ENCODE measurements at regions not wholly inside any gene's neighbourhood (a gene's known extent, or its start where the extent isn't known, plus 50 kb on each side); places are given as distances from the start of the nearest gene placed in this dataset.

DNA sequence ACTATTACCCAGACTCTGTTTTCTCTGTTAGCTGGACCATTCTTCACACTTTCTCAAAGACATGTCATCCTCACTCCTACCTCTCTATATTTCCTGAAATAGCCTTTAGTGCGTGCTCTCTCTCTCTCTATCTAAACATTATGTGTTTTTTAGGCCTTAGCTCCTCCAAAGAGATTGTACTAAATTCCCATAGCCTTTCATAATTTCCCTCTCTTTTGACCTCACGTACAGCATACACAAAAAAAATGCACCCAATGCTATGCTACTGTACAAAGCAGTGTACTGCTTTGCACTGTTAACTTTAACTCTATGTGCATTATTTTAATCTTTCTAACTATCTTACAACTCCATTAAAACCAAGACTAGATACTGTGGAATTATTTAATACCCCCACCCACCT, 288.4 kb downstream of the DAD1 start:
- 51% methylated on average over 2 of the region's 2 CpGs for WGBS, 2 donors
- H3K4me3 ChIP-seq: no peak overlapping the region
- peaks cover 0 to 55% (median 19%) of the 10 kb centered on the region in 7 donors for H3K27me3 ChIP-seq
- no peaks in the 10 kb centered on the region for H3K4me1 ChIP-seq
- DNase-seq (no peak), ATAC-seq (no peak)
- no peaks in the 10 kb centered on the region for H3K36me3 ChIP-seq
- no peak overlapping the region for H3K27ac ChIP-seq
- intact Hi-C loops (cut with DNase I): no loop called here
- no peaks in the 10 kb centered on the region for H3K9me3 ChIP-seq
- TF ChIP-seq, protein P1, sequence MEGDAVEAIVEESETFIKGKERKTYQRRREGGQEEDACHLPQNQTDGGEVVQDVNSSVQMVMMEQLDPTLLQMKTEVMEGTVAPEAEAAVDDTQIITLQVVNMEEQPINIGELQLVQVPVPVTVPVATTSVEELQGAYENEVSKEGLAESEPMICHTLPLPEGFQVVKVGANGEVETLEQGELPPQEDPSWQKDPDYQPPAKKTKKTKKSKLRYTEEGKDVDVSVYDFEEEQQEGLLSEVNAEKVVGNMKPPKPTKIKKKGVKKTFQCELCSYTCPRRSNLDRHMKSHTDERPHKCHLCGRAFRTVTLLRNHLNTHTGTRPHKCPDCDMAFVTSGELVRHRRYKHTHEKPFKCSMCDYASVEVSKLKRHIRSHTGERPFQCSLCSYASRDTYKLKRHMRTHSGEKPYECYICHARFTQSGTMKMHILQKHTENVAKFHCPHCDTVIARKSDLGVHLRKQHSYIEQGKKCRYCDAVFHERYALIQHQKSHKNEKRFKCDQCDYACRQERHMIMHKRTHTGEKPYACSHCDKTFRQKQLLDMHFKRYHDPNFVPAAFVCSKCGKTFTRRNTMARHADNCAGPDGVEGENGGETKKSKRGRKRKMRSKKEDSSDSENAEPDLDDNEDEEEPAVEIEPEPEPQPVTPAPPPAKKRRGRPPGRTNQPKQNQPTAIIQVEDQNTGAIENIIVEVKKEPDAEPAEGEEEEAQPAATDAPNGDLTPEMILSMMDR (IDR thresholded peaks at IDR 0.05): no peak

DNA sequence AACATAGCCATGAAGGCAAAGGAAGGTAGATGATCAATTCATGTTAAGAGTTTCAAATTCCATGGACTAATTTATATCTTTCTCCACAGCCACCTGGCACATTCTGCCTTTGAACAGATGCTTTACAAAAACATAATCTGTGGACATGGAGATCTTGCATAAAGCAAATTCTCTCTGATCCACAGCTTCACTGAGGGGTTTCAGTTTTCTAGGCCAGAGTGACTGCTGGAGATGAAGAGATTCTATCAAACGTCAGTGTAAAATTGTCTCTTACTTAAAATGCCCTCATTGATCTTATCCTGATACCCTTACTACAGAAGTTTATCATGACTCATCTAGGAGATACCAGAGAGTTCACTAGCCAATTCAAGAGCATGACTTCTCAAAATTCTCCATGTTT, 291.6 kb downstream of the DAD1 start:
- no peak for DNase-seq
- WGBS, 2 donors: 48 to 57% methylated on average over 1 of the region's 1 CpG
- Histone ChIP-seq H3K9me3 (no peaks in the 10 kb centered on the region), H3K4me3 (no peak overlapping the region), H3K27me3 (peaks cover 0 to 43% (median 13%) of the 10 kb centered on the region in 7 donors), H3K4me1 (no peaks in the 10 kb centered on the region), H3K27ac (no peak overlapping the region), H3K36me3 (no peaks in the 10 kb centered on the region)
- no peak for ATAC-seq
- intact Hi-C loops (cut with DNase I): no loop called here
- TF ChIP-seq, protein P1 (IDR thresholded peaks at IDR 0.05): no peak

DNA sequence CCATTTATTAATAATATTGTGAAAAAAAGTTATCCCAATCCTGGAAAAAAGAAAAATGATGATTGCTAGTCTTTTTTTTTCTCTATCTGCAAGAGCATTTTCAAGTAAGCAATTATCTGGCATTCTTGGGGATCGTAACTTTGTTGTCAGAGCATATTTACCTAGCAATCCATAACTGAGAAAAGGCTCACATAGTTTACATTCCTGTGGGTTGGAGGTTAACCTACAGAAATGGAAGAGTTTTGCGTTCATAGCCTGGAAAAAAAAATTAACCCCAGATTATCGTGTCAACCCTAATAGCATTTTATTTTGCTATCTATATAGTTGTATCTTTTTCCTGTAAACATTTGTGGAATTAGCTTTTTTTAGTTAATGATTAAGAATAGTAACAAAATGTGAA, 292.3 kb downstream of the DAD1 start:
- Histone ChIP-seq H3K9me3 (no peaks in the 10 kb centered on the region), H3K4me1 (no peaks in the 10 kb centered on the region), H3K4me3 (no peak overlapping the region), H3K27ac (no peak overlapping the region), H3K27me3 (peaks cover 0 to 38% (median 8%) of the 10 kb centered on the region in 7 donors), H3K36me3 (no peaks in the 10 kb centered on the region)
- intact Hi-C loops (cut with DNase I): no loop called here
- 45 to 49% methylated on average over 3 of the region's 3 CpGs for WGBS, 2 donors
- DNase-seq: no peak
- TF ChIP-seq, protein P1 (IDR thresholded peaks at IDR 0.05): no peak
- ATAC-seq: no peak

DNA sequence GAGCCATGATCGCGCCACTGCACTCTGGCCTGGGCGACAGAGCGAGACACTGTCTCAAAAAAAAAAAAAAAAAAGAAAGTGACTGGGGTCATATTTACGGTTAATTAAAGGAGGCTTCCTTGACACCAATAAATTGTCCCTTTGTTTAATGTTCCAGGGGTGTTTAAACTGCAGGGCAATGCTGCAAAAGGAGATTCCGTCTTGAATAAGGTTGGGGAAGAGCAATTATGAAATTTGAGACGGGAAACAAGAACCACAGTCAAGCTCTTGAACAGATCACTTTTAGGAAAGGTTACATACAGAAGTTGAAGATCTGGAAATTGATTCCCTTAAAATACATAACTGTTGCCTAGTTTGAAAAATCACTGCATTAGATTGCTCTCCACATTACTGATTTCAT, 292.9 kb downstream of the DAD1 start:
- Histone ChIP-seq H3K27me3 (peaks cover 0 to 33% (median 4%) of the 10 kb centered on the region in 7 donors), H3K4me3 (no peak overlapping the region), H3K4me1 (no peaks in the 10 kb centered on the region), H3K27ac (no peak overlapping the region), H3K36me3 (no peaks in the 10 kb centered on the region), H3K9me3 (no peaks in the 10 kb centered on the region)
- DNase-seq (no peak), ATAC-seq (no peak)
- intact Hi-C loops (cut with DNase I): no loop called here
- WGBS, 2 donors: 78 to 79% methylated on average over 7 of the region's 7 CpGs
- TF ChIP-seq, protein P1 (IDR thresholded peaks at IDR 0.05): no peak

DNA sequence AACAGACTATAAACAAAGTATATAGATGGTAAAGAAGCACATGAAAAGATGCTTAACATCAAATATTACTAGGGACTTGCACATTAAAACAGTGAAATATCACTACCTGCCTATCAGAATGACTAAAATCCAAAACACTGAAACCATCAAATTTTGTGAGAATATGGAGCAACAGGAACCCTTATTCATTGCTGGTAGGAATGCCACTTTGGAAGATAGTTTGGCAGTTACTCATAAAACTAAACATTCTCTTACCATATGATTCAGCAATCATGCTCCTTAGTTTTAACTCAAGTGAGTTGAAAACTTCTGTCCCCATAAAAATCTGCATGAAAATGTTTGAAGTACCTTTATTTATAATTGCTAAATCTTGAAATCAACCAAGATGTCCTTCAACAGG, 297.6 kb downstream of the DAD1 start:
- TF ChIP-seq, protein P1 (IDR thresholded peaks at IDR 0.05): no peak
- H3K4me1 ChIP-seq: no peaks in the 10 kb centered on the region
- ATAC-seq (no peak), DNase-seq (no peak)
- intact Hi-C loops (cut with DNase I): no loop called here
- H3K9me3 ChIP-seq: no peaks in the 10 kb centered on the region
- peaks cover 0 to 16% (median 0%) of the 10 kb centered on the region in 7 donors for H3K27me3 ChIP-seq
- H3K36me3 ChIP-seq: no peaks in the 10 kb centered on the region
- H3K27ac ChIP-seq: no peak overlapping the region
- H3K4me3 ChIP-seq: no peak overlapping the region
